ENCODE measurements at regions not wholly inside any gene's neighbourhood (a gene's known extent, or its start where the extent isn't known, plus 50 kb on each side); places are given as distances from the start of the nearest gene placed in this dataset.
"Not testable (repeated sequence)": the region's sequence is repeated elsewhere in the genome, so short reads cannot be mapped to it uniquely, and the experiment has no call there.

DNA sequence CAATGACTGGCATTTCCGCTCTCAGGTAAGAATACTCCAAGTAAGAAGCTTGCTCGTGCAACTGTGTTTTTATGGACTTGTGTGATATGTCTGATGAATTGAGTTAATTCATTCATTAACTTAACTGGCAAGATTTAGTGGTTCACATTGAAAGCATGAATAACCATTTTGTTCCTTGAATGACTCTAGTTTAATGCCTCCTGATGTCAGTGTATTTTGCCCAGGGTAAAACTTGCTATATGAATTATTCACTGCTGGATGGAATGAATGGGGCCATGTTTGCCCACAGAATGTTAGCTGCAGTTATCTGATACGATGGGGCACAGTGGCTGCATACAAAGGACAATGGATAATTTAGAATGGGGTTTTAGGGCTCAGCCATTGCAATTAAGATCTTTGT is 124.1 kb downstream of the ZNF365 start:
- no peak for DNase-seq (ENCODE audit: low read depth in 2 of 2)

GRCh38 chr10:62500116-62500515 is 125.9 kb downstream of the ZNF365 start:
- DNase-seq (ENCODE audit: low read depth in 2 of 2), result not testable (repeated sequence)

GRCh38 chr10:62501547-62501946 is 127.4 kb downstream of the ZNF365 start:
- DNase-seq (ENCODE audit: low read depth in 2 of 2), result no peak

GRCh38 chr10:62502995-62503613 is 128.9 kb downstream of the ZNF365 start:
- DNase-seq (ENCODE audit: low read depth in 2 of 2), result no peak

DNA sequence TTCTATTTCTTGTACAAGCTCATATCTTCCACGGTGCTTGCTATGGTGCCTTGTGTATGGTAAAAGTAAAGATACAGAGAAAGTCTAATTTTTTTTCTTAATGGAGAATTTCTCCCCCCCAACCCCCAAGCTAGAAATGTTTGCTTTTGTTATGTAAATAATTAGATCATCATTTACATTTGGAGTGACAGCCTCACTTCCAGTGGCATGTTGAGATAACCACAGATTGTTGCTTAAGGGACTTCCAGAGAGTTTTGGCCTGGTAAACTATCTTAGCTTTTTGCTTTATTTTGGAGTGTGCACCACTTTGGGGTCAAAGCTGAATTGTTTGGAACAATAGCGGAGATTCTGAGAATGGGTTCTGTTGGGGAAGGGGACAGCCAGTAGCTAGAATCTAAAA is 129.7 kb downstream of the ZNF365 start:
- no peak for DNase-seq (ENCODE audit: low read depth in 2 of 2)

DNA sequence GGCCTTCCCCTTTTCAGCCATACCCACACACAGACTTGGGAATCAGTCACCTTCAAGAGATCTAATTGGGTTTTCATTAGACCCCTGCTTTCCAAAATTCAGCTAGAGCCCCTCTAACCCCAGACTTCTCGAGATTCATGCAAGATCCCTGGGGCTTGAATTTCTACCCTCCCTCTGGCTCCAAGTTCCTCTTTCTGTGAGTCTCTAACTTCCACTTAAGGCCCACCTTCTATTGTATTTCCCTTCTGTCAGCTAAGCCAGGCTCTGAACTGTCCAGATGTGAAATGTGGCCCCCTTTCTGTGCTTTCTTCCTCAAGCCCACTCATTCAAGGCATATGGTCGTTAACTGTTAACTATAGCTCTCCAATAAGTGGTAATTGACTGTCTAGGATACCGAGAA is 132.2 kb downstream of the ZNF365 start:
- no peak for DNase-seq (ENCODE audit: low read depth in 2 of 2)

GRCh38 chr10:62511238-62511637 is 137.1 kb downstream of the ZNF365 start:
- DNase-seq (ENCODE audit: low read depth in 2 of 2), result no peak

DNA sequence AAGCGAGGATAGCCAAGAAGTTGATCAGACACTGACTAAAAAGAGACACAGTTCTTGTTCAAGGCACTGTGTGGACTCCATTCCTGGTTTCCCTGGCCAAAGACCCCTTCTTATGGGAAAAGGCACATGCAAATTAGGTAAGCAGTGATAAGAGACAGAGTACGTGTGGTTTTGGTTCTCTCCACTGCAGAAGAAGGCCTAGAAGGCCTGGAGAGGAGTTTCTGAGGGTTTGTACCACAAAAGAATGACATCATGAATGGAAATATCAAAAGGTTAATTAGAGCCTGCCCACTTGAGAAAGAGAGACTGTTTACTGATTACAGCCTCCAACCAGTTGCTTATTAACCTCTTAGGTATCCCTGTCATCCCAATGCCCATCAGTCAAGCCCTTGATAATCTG is 137.5 kb downstream of the ZNF365 start:
- no peak for DNase-seq (ENCODE audit: low read depth in 2 of 2)

DNA sequence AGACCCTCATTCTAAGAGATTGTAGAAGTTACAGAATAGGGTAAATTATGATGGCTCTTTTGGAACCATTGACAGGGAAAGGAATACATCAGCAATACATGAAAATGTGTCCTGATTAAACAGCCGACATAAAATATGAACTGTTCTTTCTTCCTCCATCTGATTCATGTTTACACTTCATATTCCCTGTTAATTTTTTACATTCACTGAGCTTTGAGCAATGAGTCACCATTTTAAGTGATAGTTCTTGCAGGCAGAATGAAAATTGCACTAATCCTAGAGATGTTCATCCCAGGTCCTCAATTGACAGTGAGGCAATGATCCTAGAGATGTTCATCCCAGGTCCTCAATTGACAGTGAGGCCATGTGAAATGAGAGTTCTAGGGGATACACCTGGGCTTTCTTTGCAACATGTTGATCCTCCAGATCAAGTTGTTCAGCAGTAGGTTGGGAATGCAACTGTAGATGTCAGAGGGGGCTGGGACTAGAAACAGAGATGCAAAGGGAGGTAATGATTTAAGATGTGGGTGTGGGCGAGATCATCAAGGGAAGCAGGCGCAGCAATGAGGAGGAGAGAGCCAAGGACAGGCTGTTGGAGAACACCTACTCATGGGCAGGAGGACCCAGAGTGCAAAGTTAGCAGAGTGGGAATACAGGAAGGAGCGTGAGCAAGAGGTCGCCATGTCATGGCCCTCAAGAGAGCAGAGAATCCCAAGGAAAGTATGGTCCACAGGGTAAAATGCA is 138.7 kb downstream of the ZNF365 start:
- no peak for DNase-seq (ENCODE audit: low read depth in 2 of 2)

- no peak for DNase-seq (ENCODE audit: low read depth in 2 of 2)
Measured at GRCh38 chr10:62514079-62514693, 140.0 kb downstream of the ZNF365 start.

GRCh38 chr10:62517252-62517651 is 143.1 kb downstream of the ZNF365 start:
- DNase-seq (ENCODE audit: low read depth in 2 of 2), result no peak

DNA sequence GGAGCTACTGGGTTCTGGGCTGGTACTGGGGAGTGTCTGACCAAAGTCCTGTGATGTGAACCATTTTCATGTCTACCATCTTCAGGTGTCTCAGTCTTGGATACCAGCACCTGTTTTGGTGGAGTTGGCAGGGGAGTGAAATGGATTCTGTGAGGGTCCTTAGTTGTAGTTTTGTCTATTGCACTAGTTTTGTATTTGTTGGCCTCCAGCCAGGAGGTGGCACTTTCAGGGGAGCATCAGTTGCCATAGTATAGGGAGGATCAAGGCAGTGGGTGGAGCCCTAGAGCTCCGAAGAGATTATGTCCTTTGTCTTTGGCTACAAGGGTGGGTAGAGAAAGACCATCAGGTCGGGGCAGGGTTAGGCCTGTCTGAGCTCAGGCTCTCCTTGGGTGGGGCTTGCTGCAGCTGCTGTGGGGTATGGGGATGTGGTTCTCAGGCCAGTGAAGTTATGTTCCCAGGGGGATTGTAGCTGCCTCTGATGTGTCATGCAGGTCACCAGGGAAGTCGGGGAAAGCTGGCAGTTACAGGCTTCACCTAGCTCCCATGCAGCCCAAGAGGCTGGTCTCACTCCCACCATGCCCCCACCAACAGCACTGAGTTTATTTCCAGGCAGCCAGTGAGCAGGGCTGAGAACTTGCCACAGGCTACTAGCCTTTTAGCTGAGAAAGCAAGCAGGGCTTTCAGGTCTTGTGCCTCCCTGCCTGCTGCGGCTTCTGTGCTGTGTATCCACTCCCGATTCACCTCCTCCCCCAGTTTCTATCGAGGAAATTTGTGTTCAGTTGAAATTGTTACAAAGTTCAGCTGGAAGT is 153.1 kb downstream of the ZNF365 start:
- no peak for DNase-seq (ENCODE audit: low read depth in 2 of 2)

DNA sequence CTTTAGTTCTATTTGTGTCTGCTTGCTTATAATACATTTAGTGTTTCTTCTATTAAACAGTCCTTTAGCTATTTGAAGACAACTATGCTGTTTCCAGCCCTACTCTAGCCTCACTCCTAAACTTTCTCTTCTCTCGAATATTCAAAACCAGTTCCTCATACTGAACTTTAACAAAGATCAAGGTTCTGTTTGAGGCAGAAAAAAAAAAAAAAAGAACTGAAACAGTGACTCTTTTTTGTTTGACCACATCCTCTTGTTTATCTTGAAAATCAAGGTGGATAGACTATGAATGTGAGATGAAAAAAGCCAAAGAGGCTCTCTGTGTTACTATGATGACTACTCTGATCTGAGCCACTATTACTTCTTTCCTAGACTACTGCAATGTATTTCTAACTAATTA is 154.3 kb downstream of the ZNF365 start:
- no peak for DNase-seq (ENCODE audit: low read depth in 2 of 2)

DNA sequence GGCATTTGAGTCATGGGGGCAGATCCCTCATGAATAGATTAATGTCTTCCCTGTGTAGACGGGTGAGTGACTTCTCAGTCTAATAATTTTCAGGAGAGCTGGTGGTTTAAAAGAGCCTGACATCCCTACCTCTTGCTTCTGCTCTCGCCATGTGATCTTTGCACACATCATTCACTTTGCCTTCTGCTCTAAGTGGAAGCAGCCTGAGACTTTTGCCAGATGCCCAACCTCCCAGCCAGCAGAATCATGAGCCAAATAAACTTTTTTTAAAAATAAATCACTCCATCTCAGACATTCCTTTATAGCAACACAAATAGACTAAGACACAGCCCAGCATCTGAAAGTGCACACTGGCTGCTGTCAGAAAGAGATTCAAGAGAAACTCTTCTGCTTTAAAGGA is 155.2 kb downstream of the ZNF365 start:
- DNase-seq (ENCODE audit: low read depth in 2 of 2), result no peak

DNA sequence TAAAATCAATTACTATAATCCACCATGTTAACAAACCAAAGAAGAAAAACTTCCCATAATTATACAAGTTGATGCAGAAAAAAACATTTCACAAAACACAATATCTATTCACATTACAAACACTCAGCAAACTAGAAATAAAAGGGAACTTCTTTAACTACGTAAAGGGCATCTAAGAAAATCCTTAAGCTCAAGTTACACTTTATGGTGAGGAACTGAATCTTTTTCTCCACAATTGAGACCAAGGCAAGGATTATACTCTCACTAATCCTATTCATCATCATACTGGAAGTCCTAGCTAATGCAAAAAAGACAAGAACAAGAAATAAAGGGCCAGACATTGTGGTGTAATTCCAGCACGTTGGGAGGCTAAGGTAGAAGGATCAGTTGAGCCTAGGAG is 159.9 kb downstream of the ZNF365 start:
- no peak for DNase-seq (ENCODE audit: low read depth in 2 of 2)

GRCh38 chr10:62538606-62539005 is 164.4 kb downstream of the ZNF365 start:
- no peak for DNase-seq (ENCODE audit: low read depth in 2 of 2)

- DNase-seq (ENCODE audit: low read depth in 2 of 2), result no peak
Measured at GRCh38 chr10:62540389-62540788, 166.2 kb downstream of the ZNF365 start.

DNA sequence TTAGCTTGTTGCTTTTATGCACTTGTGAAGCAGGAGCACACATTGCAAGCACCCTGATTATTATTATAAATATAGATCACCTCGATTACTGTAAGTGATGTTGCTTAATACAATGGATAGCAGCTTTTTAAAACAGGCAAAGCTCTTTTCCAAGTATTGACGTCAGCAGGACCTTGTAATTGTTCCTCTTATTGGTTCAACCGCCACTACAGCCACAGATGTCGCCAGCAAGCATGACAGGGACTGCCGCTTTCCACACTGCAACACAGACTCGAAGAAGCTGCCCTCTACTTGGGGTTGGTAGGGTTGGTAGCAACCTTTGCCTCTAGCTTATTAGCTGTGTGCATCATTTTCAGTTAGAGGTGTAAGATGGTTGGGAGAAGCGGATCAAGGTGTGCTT is 167.6 kb downstream of the ZNF365 start:
- no peak for DNase-seq (ENCODE audit: low read depth in 2 of 2)

DNA sequence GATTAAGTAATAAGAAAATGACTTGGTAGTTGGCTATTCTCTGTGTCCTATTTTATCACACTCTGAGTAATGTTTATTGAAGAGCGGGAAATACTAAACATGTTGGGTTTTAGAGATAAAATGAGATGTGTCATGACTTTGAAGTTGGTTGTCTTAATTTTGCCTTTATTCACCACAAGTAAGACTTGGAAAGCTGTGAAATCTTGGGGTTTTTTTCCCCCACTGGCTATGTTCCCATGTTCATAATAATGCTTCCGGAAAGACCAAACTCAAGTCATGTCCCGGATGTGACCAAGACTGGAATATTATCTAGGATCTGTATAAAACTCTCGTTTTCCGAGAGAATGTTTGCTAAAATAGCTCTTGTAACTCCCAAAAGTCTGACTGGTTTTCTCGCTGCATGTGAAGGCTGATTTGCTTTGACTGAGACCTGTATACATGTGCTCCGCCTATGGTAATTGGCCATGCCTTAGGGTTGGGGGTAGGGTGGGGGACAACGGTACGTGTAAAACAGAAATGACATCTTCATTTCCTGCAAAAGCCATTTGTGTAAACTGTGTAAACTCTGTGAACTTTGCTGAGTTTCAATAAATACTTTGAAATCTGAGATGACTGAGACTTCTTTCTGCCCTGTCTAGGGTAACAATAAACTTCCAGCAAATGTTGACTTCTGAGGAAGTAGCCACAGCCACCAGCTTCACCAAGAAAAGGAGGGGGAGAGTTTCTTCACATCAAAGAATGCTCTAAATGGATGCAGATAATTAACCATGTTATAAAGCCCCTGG is 169.6 kb downstream of the ZNF365 start:
- no peak for DNase-seq (ENCODE audit: low read depth in 2 of 2)

- no peak for DNase-seq (ENCODE audit: low read depth in 2 of 2)
Measured at GRCh38 chr10:62545160-62546066, 171.2 kb downstream of the ZNF365 start.

- DNase-seq (ENCODE audit: low read depth in 2 of 2), result no peak
Measured at GRCh38 chr10:62548686-62549085, 174.5 kb downstream of the ZNF365 start.

All from stimulated activated CD4-positive, alpha-beta T cell treated with anti-CD3 and anti-CD28 coated beads, Interleukin-15, amount 100 ng/mL, for 48 hours (primary cell).